ENCODE measurements at regions not wholly inside any gene's neighbourhood (a gene's known extent, or its start where the extent isn't known, plus 50 kb on each side); places are given as distances from the start of the nearest gene placed in this dataset.

GRCh38 chr3:81958972-81959640 lies 197.7 kb upstream of the GBE1 start:
- no peaks in the 10 kb centered on the region for H3K27me3 Mint-ChIP-seq
- H3K4me3 Mint-ChIP-seq, result no peak overlapping the region
- ATAC-seq, result no peak
- H3K4me1 Mint-ChIP-seq, result no peaks in the 10 kb centered on the region
- H3K27ac Mint-ChIP-seq, result no peak overlapping the region
- peaks cover 10% of the 10 kb centered on the region for H3K9me3 Mint-ChIP-seq
- H3K36me3 Mint-ChIP-seq, result no peaks in the 10 kb centered on the region

GRCh38 chr3:81955878-81956277 lies 194.4 kb upstream of the GBE1 start:
- Mint-ChIP-seq H3K9me3 (peaks cover 10% of the 10 kb centered on the region), H3K4me3 (no peak overlapping the region), H3K27me3 (no peaks in the 10 kb centered on the region), H3K36me3 (no peaks in the 10 kb centered on the region), H3K27ac (no peak overlapping the region), H3K4me1 (no peaks in the 10 kb centered on the region)
- no peak for ATAC-seq

- H3K4me3 Mint-ChIP-seq, result no peak overlapping the region
- H3K27ac Mint-ChIP-seq, result no peak overlapping the region
- no peak for ATAC-seq
- H3K9me3 Mint-ChIP-seq, result peaks cover 7% of the 10 kb centered on the region
- H3K27me3 Mint-ChIP-seq, result no peaks in the 10 kb centered on the region
- no peaks in the 10 kb centered on the region for H3K4me1 Mint-ChIP-seq
- H3K36me3 Mint-ChIP-seq, result no peaks in the 10 kb centered on the region
Observed at GRCh38 chr3:81953111-81953510, 191.7 kb upstream of the GBE1 start.

DNA sequence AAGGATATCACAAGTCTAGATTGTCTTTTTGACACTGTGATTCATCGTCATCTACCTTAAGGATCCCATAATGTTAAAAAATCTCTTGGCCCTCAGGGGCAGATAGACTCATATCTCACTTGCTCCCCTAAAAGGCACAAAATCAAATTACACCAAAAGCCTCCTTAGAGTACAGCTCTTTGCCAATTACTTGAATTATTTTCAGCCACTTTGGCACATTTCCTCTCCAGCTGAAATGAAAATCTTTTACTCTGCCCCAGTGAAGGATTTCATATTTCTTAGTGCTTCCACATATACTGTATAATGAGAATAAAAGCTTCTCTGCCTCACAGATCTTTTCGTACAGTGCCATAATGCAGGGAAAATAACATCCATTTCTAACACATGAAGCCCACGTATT lies 190.7 kb upstream of the GBE1 start:
- Mint-ChIP-seq H3K27me3 (no peaks in the 10 kb centered on the region), H3K9me3 (peaks cover 3% of the 10 kb centered on the region), H3K27ac (no peak overlapping the region), H3K4me3 (no peak overlapping the region), H3K36me3 (no peaks in the 10 kb centered on the region), H3K4me1 (no peaks in the 10 kb centered on the region)
- ATAC-seq, result no peak

DNA sequence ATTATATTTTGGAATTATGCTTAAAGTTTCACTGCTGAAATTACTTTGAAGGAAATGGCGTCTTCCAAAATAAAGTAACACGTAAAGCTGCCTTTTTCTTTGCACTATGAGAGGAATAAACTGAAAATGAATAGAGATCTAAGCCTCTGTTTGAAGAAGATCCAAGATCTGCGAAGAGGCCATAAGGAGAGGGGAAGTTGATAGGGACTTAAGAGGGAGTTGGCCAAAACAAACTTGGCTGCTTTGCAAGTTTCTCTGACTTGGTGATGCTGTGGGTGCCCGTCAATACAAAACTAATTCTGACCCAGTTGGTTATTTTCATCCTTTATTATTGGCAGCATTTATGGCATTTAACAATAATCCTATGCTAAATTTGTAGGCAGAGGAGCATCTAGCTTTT lies 190.2 kb upstream of the GBE1 start:
- H3K27ac Mint-ChIP-seq, result no peak overlapping the region
- no peaks in the 10 kb centered on the region for H3K27me3 Mint-ChIP-seq
- ATAC-seq, result no peak
- peaks cover 3% of the 10 kb centered on the region for H3K9me3 Mint-ChIP-seq
- no peak overlapping the region for H3K4me3 Mint-ChIP-seq
- no peaks in the 10 kb centered on the region for H3K4me1 Mint-ChIP-seq
- no peaks in the 10 kb centered on the region for H3K36me3 Mint-ChIP-seq

DNA sequence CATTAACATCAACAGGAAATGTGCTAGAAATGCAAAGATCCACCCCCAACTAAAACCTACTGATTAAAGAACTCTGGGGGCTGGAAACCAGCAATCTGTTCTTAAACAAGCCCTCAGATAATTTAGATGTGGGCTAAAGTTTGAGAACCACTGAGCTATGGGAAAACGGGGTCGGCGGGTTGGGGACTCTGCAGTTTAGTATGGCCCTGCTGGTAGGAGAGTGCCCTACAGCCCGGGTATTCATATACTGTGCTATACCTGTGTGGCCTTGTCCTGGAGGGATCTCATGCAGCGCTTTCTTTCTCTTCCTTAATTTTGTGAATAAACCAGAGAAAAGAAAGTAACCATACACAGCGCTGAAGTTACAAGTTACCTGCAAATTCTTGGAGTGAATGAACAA lies 189.7 kb upstream of the GBE1 start:
- ATAC-seq, result no peak
- Mint-ChIP-seq H3K36me3 (no peaks in the 10 kb centered on the region), H3K4me3 (no peak overlapping the region), H3K27me3 (no peaks in the 10 kb centered on the region), H3K4me1 (no peaks in the 10 kb centered on the region), H3K27ac (no peak overlapping the region), H3K9me3 (peaks cover under 1% of the 10 kb centered on the region)

DNA sequence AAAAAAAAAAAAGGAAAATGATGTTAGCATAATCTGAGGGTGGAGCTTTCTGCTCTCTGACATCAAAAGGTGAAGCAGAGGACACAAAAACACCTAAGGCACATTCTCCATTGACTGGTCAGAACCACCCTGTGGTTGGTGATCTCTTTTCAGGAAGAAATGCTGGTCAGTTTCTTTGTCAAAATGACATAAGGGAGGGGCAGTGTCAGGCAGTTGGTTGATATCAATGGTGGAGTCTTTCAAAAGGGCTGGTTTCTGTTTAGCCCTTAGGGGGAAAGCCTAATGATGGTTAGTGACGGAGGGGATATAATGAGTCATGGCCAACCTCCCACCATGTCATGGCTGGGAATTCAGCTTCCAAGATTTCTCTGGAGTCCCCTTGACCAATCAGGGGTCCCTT lies 185.9 kb upstream of the GBE1 start:
- Mint-ChIP-seq H3K27me3 (no peaks in the 10 kb centered on the region), H3K9me3 (peaks cover 15% of the 10 kb centered on the region), H3K36me3 (no peaks in the 10 kb centered on the region), H3K27ac (no peak overlapping the region), H3K4me3 (no peak overlapping the region), H3K4me1 (no peaks in the 10 kb centered on the region)
- no peak for ATAC-seq

DNA sequence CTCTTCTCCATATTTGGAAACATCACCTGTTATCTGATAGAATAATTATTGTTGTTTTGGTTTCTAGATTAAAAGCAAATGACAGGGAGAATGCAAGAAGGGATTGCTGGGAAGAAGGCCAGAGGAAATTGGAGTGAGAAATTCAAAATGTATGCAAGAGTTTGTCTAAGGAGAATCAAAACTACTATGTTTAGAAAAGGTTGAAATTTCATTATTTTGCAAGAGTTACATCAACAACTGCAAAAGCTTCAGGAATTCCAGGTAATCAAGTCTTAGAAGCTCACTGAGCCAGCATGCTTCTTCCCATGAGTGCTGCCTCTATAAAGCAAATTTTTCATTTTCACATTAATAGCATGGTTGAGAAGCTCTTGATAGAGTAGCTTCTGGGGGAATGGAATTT lies 177.2 kb upstream of the GBE1 start:
- no peaks in the 10 kb centered on the region for H3K36me3 Mint-ChIP-seq
- peaks cover 8% of the 10 kb centered on the region for H3K9me3 Mint-ChIP-seq
- no peaks in the 10 kb centered on the region for H3K4me1 Mint-ChIP-seq
- no peak overlapping the region for H3K4me3 Mint-ChIP-seq
- H3K27ac Mint-ChIP-seq, result no peak overlapping the region
- H3K27me3 Mint-ChIP-seq, result no peaks in the 10 kb centered on the region
- ATAC-seq, result no peak

DNA sequence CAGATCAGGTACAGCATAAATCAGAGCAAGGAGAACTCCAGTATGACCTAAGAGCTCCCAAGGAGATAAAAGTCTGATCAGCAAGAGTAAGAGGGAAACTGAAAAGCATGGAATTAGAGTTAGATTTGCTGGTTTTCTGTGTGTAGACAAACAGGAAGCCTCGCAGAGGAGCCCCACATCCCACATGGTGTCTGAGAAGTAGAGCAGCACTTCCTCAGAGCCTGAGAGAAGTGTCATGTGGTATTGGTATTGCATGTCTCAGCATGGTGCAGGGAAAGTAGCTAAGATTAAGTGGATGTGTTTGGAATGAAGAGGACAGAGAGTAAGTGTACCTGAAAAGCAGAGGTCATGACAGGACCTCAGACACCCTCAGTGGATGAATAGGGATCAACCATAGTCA lies 175.4 kb upstream of the GBE1 start:
- Mint-ChIP-seq H3K4me3 (no peak overlapping the region), H3K4me1 (no peaks in the 10 kb centered on the region), H3K27me3 (no peaks in the 10 kb centered on the region), H3K9me3 (no peaks in the 10 kb centered on the region), H3K27ac (no peak overlapping the region), H3K36me3 (no peaks in the 10 kb centered on the region)
- ATAC-seq, result peak; percentile 43

DNA sequence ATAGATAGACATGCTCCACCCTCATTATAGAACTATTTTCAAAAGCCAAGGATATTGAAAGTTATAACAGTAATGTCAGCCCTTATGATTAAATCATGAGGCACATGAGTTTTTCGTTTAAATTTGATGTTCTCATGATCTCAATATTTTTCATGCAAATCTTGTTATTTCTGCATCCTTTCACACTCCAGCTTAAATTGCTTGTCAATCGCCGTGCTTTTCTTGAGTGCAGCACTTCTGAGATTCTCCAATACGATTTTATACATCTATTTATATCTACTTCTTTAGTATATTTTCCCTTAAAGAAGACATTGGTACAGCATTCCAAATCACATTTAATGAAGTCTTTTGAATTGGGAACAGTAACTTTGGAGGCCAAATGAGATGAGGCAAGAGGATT lies 171.2 kb upstream of the GBE1 start:
- no peak overlapping the region for H3K4me3 Mint-ChIP-seq
- no peak overlapping the region for H3K27ac Mint-ChIP-seq
- no peaks in the 10 kb centered on the region for H3K4me1 Mint-ChIP-seq
- no peaks in the 10 kb centered on the region for H3K9me3 Mint-ChIP-seq
- no peaks in the 10 kb centered on the region for H3K36me3 Mint-ChIP-seq
- H3K27me3 Mint-ChIP-seq, result no peaks in the 10 kb centered on the region
- no peak for ATAC-seq

DNA sequence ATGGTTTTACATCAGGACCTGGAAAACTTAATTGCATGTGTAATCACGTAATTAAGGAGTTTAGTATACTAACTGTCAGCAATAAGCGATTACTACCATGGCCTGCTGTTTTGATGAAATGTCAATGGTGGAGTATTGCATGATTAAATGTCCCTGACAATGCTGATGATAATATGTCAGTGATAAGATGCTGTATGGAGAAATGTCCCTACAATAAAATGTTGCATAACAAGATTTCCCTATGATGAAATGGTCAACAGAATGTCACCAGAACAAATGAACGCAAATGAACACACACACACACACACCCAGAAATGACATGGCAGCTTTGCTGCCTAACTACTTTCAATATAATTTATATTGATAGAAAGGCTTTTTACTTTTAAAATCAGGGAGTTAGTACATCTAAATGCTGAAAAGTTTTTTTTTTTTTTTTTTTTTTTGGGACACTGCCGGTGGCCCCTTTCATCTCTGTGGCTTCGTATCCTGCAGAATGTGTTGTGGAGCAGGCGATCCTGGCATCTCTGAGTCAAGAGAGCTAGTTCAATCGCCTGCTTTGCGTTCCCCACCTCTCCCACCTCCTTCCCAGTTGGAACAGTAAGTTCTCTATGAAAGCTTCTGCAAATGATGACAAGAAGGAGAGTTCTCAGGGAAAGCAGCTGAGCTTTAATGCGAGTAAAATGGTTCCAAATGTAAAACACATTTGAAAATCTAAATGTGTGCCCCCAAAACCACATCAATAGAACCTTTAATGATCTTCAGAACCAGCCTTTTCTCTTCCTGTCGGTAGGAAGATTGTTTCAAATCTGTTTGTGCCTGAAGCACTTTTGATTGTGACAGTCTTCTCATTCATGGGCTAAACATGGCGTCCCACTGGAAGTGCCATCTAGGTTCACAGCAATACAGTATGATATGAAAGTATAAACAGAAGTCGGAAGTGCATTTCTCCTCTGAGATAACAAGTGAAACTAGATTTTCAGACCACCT lies 170.1 kb upstream of the GBE1 start:
- no peak overlapping the region for H3K27ac Mint-ChIP-seq
- no peaks in the 10 kb centered on the region for H3K36me3 Mint-ChIP-seq
- no peaks in the 10 kb centered on the region for H3K4me1 Mint-ChIP-seq
- no peaks in the 10 kb centered on the region for H3K27me3 Mint-ChIP-seq
- H3K9me3 Mint-ChIP-seq, result no peaks in the 10 kb centered on the region
- ATAC-seq, result no peak
- H3K4me3 Mint-ChIP-seq, result no peak overlapping the region

- no peaks in the 10 kb centered on the region for H3K4me1 Mint-ChIP-seq
- no peak overlapping the region for H3K4me3 Mint-ChIP-seq
- H3K9me3 Mint-ChIP-seq, result no peaks in the 10 kb centered on the region
- no peaks in the 10 kb centered on the region for H3K27me3 Mint-ChIP-seq
- H3K27ac Mint-ChIP-seq, result no peak overlapping the region
- no peak for ATAC-seq
- no peaks in the 10 kb centered on the region for H3K36me3 Mint-ChIP-seq
Observed at GRCh38 chr3:81929697-81930096, 168.3 kb upstream of the GBE1 start.

GRCh38 chr3:81927811-81928210 lies 166.4 kb upstream of the GBE1 start:
- no peak overlapping the region for H3K4me3 Mint-ChIP-seq
- H3K36me3 Mint-ChIP-seq, result no peaks in the 10 kb centered on the region
- no peak for ATAC-seq
- H3K27ac Mint-ChIP-seq, result no peak overlapping the region
- no peaks in the 10 kb centered on the region for H3K9me3 Mint-ChIP-seq
- no peaks in the 10 kb centered on the region for H3K4me1 Mint-ChIP-seq
- no peaks in the 10 kb centered on the region for H3K27me3 Mint-ChIP-seq

DNA sequence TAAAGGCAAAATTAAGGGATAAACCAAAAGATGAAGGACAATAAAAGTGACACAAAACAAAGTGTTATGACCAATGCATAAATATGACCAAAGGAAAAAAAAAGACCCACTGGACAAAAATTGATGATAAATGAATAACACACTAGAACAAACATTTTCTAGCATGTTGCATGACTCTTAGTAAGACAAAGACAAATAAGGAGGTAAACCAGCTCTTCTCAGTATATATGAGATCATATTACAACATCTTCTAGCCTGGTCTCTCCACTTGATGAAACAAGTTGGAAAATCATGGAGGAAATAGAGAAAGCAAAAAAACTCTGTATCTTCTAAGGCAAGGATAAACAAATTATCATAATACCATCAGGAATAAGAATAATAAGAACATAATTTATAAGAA lies 163.9 kb upstream of the GBE1 start:
- no peaks in the 10 kb centered on the region for H3K36me3 Mint-ChIP-seq
- H3K9me3 Mint-ChIP-seq, result no peaks in the 10 kb centered on the region
- no peaks in the 10 kb centered on the region for H3K4me1 Mint-ChIP-seq
- no peak overlapping the region for H3K27ac Mint-ChIP-seq
- no peaks in the 10 kb centered on the region for H3K27me3 Mint-ChIP-seq
- no peak overlapping the region for H3K4me3 Mint-ChIP-seq
- ATAC-seq, result no peak

DNA sequence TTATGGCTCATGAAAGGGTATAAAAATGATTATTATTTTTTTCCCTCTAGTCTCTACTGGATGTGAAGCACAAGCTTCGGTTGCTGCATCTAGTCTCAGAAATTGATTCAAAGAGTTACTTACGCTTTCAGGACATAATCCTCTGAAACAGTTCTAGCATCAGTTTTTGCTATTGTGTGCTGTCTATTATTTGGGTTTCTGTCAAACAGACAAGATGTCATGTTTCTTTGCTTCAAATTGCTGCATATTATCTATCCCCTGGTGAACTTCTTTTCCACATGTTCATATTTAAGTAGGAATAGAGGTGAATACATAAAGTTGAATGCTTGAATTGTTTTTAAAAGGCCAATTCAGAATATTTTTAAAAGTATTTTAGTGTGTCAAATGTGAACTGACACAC lies 161.6 kb upstream of the GBE1 start:
- Mint-ChIP-seq H3K4me3 (no peak overlapping the region), H3K9me3 (no peaks in the 10 kb centered on the region), H3K4me1 (no peaks in the 10 kb centered on the region), H3K27ac (no peak overlapping the region), H3K27me3 (no peaks in the 10 kb centered on the region), H3K36me3 (no peaks in the 10 kb centered on the region)
- ATAC-seq, result no peak

- no peak for ATAC-seq
- Mint-ChIP-seq H3K36me3 (no peaks in the 10 kb centered on the region), H3K27me3 (no peaks in the 10 kb centered on the region), H3K4me1 (no peaks in the 10 kb centered on the region), H3K9me3 (no peaks in the 10 kb centered on the region), H3K27ac (no peak overlapping the region), H3K4me3 (no peak overlapping the region)
Observed at GRCh38 chr3:81922404-81922803, 161.0 kb upstream of the GBE1 start.

Data from stimulated activated memory B cell treated with anti-CD40 and anti-IgM and Interleukin-4, amounts not matched to agents 10 μg/mL and 1 μg/mL and 100 μg/mL, for 72 hours (primary cell).